ENCODE measurements at regions not wholly inside any gene's neighbourhood (a gene's known extent, or its start where the extent isn't known, plus 50 kb on each side); places are given as distances from the start of the nearest gene placed in this dataset.

- DNase-seq (ENCODE audit: low read depth in 3 of 3): no peak
These were observed 107.4 kb downstream of the PXDC1 start for GRCh38 chr6:3643921-3644738.

- DNase-seq (ENCODE audit: low read depth in 3 of 3): no peak
These were observed 110.6 kb downstream of the PXDC1 start for GRCh38 chr6:3640868-3641267.

GRCh38 chr6:3638662-3639061, 112.9 kb downstream of the PXDC1 start:
- DNase-seq (ENCODE audit: low read depth in 3 of 3): no peak

- DNase-seq (ENCODE audit: low read depth in 3 of 3): no peak
These were observed 115.5 kb downstream of the PXDC1 start for GRCh38 chr6:3636060-3636459.

- DNase-seq (ENCODE audit: low read depth in 3 of 3): no peak
These were observed 116.0 kb downstream of the PXDC1 start for GRCh38 chr6:3635482-3635881.

- DNase-seq (ENCODE audit: low read depth in 3 of 3): no peak
These were observed 117.2 kb downstream of the PXDC1 start for GRCh38 chr6:3634280-3634816.

- no peak for DNase-seq (ENCODE audit: low read depth in 3 of 3)
These were observed 117.8 kb downstream of the PXDC1 start for GRCh38 chr6:3633711-3634110.

GRCh38 chr6:3631877-3632276, 119.6 kb downstream of the PXDC1 start:
- DNase-seq (ENCODE audit: low read depth in 3 of 3): no peak

GRCh38 chr6:3631186-3631585, 120.3 kb downstream of the PXDC1 start:
- no peak for DNase-seq (ENCODE audit: low read depth in 3 of 3)

- no peak for DNase-seq (ENCODE audit: low read depth in 3 of 3)
These were observed 121.2 kb downstream of the PXDC1 start for GRCh38 chr6:3630258-3630835.

- DNase-seq (ENCODE audit: low read depth in 3 of 3): no peak
These were observed 123.3 kb downstream of the PXDC1 start for GRCh38 chr6:3627956-3628835.

- DNase-seq (ENCODE audit: low read depth in 3 of 3): no peak
These were observed 124.0 kb downstream of the PXDC1 start for GRCh38 chr6:3627501-3627900.

- no peak for DNase-seq (ENCODE audit: low read depth in 3 of 3)
These were observed 125.4 kb downstream of the PXDC1 start for GRCh38 chr6:3625980-3626563.

GRCh38 chr6:3625149-3625979, 126.1 kb downstream of the PXDC1 start:
- DNase-seq (ENCODE audit: low read depth in 3 of 3): no peak

- no peak for DNase-seq (ENCODE audit: low read depth in 3 of 3)
These were observed 127.0 kb downstream of the PXDC1 start for GRCh38 chr6:3624250-3625136.

- DNase-seq (ENCODE audit: low read depth in 3 of 3): peak in 1 of 3 donors; percentile 3
These were observed 127.9 kb downstream of the PXDC1 start for GRCh38 chr6:3623451-3624249.

GRCh38 chr6:3621411-3621810, 130.1 kb downstream of the PXDC1 start:
- no peak for DNase-seq (ENCODE audit: low read depth in 3 of 3)

GRCh38 chr6:3620937-3621336, 130.6 kb downstream of the PXDC1 start:
- DNase-seq (ENCODE audit: low read depth in 3 of 3): no peak

- DNase-seq (ENCODE audit: low read depth in 3 of 3): no peak
These were observed 131.1 kb downstream of the PXDC1 start for GRCh38 chr6:3620389-3620788.
